ENCODE measurements at regions not wholly inside any gene's neighbourhood (a gene's known extent, or its start where the extent isn't known, plus 50 kb on each side); places are given as distances from the start of the nearest gene placed in this dataset.

GRCh38 chr12:98067795-98068194, 447.6 kb upstream of the TMPO start:
- no peak for DNase-seq

DNA sequence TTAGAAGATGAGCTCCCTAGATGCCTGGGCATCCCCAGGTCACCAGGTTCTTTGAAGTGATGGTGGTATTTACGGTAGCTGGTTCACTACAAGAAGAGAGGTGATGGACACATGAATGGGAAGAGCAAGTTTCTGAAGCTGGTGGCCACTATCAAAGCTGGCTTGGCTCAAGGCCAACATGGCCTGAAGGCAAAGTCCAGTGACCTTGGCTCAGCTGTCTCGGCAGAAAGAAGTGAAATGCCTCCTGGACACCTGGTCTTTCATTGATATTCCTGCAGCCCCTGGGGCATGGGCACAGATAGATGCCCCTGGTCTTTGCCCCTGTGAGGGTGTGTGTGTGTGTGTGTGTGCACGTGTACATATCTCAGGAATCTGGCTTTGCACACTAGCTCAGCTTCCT, 441.8 kb upstream of the TMPO start:
- DNase-seq: no peak

GRCh38 chr12:98074286-98074685, 441.1 kb upstream of the TMPO start:
- DNase-seq: no peak

GRCh38 chr12:98084391-98084790, 431.0 kb upstream of the TMPO start:
- no peak for DNase-seq

DNA sequence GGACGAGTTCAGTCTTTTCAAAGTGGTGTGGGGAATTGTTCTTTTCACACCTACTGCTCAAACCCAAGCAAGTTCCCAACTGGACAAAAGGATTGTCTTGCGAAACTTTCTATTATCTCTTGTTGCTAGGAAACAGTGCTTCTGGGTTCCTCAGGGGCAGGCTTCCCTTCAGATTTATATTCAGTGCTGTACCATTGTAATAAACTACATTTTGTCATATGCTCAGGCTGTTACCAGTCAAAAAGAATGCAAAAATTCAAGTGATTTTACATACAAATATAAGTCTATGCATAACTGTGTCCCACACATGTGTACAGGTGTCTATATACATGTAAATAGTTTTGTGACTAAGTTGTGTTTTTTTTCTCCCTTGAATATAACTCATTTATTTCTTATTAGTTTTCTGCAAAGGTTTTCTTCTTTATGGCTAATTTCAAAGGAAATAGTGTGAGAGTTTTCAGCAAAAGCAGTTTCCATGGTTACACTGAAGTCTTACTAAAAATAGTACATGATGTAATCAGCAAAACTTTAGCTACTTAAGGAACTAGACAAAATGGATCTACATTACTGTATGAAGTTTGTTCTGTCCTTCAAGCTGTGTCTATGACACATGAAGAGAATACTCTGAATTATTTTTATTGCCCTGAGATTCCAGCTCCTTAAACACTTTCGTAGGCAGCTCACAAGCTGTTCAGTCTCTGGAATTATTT, 430.2 kb upstream of the TMPO start:
- DNase-seq: no peak

- no peak for DNase-seq
Measured at GRCh38 chr12:98090731-98091130, 424.7 kb upstream of the TMPO start.

DNA sequence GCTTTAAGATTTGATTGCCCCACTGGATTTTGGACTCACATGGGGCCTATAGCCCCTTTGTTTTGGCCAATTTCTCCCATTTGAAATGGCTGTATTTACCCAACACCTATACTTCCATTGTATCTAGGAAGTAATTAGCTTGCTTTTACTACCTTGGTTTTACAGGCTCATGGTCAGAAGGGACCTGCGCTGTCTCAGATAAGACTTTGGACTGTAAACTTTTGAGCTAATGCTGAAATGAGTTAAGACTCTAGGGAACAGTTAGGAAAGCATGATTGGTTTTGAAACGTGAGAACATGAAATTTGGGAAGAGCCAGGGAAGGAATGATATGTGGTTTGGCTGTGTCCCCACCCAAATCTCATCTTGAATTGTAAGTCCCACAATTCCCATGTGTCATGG, 419.0 kb upstream of the TMPO start:
- no peak for DNase-seq

DNA sequence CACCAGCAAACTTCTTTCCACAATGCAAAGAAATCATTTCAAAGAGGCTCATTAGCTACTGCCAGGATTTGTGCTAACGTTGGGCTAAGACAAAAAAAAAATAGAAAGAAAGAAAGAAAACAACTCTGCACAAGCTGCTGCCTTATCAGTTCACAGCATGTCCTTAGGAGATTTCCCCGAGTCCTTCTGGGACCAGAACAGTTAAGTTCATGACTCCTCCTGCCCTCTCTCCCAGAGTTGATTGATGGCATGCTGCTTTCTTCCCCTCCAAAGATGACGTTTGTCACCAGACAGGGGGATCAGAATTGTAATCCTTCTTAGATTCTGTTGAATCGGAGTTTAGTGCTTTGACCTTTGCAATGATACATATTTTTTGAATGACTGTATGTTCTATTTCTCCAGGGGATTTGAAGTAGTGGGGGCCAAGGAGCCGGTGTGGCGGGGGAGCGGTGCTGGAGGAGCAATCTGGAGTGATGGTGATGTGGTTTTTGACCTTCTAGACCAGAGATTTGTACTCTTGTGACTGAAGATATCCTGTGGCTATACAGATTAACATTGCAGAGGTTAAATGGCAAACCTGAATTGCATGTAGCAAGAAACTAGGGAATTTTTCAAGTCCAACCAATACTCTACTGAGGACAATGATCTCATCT, 409.2 kb upstream of the TMPO start:
- no peak for DNase-seq

DNA sequence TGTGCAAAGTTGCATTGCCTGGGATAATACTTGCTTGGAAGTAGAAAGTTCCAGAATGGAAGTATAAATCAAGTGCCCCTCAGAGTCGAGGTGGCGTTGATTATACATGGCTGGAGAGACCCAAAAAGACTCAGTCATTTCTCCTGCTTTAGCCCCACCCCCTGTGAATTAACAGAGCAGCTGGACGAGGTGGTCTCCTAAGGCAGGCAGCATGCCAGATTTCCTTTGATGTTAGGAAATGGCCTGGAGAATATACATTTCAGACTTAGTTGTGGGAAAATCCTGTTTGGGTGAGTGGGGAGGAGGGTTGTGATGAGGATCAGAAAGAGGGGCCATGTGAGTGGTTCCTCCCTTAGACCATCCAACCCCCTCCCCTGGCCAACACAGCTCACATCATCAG, 406.1 kb upstream of the TMPO start:
- DNase-seq: no peak

- DNase-seq: no peak
Measured at GRCh38 chr12:98110536-98110935, 404.9 kb upstream of the TMPO start.

DNA sequence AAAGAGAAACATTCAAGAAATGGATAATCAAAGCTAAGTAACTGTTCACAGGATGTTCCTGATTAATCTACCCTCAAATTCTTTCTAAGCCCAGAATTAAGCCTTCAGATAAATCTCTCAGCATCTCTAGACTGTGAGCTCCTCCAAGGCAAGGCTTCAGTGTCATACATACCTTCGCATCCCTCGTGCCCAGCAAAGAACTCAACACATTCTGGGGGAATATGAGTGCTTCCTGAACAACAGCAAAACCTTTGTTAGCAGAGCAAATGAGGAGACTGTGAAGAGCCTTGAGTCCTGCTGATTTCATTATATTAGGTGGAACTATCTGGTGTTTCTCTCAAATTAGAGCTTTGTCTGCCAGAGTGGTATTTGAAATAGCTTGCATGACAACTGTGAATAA, 401.8 kb upstream of the TMPO start:
- no peak for DNase-seq

DNA sequence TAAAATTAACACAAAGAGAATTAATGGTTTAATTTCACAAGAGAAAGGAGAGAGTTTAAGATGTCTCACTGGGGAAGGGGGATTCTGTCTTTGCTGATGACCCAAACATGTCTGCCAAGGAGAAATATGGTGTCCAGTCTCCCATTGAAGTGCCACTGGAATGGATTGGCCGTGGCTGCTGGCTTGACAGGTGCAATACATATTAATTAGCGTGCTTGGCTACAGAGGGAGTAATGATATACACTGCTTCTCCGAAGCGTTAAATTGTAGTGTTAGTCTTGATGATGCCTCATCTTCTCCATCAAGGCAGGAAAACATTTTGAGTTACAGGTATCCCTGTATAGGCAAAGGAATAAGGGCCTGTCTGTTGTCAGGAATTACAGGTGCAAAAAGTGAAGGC, 393.4 kb upstream of the TMPO start:
- no peak for DNase-seq

DNA sequence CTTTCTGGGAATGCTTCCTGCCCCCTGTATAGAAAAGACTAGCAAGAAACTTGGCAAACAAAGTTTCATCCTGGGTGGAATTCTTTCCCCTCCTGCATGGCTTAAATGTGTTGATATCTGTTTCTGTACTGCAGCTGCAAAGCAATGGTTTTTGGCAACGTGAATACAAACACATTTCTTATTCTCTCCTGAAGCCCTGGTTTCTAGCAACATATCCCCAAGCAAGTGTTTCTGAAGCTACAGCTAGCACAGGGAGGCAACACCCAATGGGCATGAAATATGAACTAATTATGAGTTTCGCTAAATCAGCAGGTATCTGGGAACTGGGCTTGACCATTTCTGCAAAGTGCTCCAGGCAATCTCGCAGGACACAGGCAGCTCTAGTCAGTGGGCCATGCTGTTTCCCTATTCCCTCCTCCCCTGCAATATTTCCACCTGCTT, 392.3 kb upstream of the TMPO start:
- no peak for DNase-seq

GRCh38 chr12:98126637-98127335, 388.6 kb upstream of the TMPO start:
- DNase-seq: no peak

DNA sequence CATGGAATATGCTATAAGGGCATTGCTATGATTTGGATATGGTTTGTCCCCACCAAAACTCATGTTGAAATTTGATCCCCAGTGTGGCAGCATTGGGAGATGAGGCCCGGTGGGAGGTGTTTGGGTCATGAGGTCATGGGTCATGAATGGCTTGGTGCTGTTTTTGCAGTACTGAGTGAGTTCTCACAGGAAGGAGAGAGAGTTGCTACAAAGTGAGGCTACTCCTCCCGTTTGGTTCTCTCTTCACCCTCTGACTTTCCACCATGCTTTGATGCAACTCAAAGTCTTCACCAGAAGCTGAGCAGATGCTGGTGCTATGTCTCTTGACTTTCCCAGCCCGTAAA, 388.1 kb upstream of the TMPO start:
- no peak for DNase-seq

GRCh38 chr12:98127854-98128253, 387.5 kb upstream of the TMPO start:
- no peak for DNase-seq

GRCh38 chr12:98136544-98136943, 378.8 kb upstream of the TMPO start:
- DNase-seq: no peak

DNA sequence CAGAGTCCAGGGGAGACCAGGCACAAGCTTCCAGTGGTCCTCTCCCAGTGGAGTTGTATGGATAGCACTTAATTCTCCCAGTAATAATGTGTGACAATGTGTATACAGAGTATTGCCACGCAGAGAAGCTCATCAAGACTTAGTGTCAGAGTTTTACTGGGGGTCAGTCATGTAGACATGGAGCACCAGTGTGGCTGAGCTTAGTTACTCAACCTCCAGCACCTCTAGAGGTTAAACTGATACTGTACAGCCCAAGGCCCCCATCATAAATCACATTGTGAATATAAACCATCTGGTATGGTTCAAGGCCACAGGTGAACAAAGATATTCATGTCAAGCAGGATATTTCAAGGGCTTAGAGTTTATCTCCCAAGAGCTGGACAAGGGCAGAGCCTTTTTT, 378.1 kb upstream of the TMPO start:
- no peak for DNase-seq

GRCh38 chr12:98144953-98145352, 370.4 kb upstream of the TMPO start:
- no peak for DNase-seq

GRCh38 chr12:98146043-98146442, 369.3 kb upstream of the TMPO start:
- DNase-seq: no peak

GRCh38 chr12:98146487-98146886, 368.9 kb upstream of the TMPO start:
- no peak for DNase-seq

- peak in 1 of 5 experiments; percentile 3 for DNase-seq
Measured at GRCh38 chr12:98149270-98149669, 366.1 kb upstream of the TMPO start.

DNA sequence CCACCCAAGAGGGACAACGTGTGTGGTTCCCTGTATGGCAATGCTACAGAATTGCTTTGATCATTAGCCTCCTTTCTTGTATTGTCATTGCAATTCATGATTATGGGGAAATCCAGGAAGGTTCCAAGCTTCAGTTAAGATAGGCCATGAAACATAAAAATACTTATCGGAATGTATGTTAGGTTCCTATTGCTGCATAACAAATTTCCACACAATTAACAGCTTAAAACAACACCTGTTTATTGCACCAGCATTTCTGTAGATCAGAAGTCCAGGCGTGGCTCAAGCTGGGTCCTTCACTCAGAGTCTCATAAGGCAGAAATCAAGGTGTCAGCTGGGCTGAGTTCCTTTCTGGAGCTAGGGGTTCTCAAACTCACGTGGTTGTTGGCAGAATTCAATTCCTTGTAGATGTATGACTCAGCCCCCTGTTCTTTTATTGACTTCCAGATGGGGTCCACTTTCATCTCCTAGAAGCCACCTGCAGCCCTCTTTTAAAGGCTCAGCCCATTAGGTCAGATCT, 365.6 kb upstream of the TMPO start:
- DNase-seq: no peak

DNA sequence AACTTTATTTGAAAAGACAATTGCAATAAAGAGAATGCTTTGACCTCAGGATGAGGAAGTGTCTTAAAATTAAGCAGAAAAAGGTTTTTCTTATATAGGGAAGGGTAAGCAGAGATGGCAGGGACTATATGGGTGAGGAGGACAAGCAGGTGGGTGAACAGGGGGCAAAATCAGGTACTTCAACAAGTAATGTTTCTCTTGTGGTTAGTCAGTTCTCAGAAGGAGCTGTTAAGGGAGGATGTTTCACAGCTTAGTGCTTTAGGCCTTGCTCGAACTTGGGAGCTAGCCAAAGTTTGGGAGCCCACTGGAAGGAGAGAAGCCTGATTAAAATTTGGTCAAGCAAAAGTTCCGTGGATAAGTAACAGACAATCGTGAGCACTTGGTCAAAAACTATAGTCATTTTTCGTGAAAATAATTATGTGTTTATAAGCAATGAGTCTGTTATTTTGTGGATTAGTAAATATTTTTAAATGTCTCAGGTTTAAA, 364.2 kb upstream of the TMPO start:
- DNase-seq: no peak

All from T-helper 2 cell (primary cell).